HUES64 (cell line): ENCODE measurements at regions not wholly inside any gene's neighbourhood (a gene's known extent, or its start where the extent isn't known, plus 50 kb on each side); places are given as distances from the start of the nearest gene placed in this dataset.

Experiments
- H3K27ac ChIP-seq: 2 replicates; pipeline ENCODE4 v1.7.0; 2013; ENCODE audit warnings: low read depth, low read length, inconsistent platforms
- H3K27me3 ChIP-seq: 2 replicates; pipeline ENCODE4 v1.6.1; 2013; ENCODE audit warnings: mild to moderate bottlenecking, low read length; ENCODE audit not compliant: insufficient read depth
- H3K36me3 ChIP-seq: 2 replicates; pipeline ENCODE4 v1.6.1; 2013; ENCODE audit warnings: mild to moderate bottlenecking, low read length; ENCODE audit not compliant: insufficient read depth
- H3K4me1 ChIP-seq: 2 replicates; pipeline ENCODE4 v1.6.1; 2013; ENCODE audit warnings: mild to moderate bottlenecking, low read length, moderate library complexity; ENCODE audit not compliant: insufficient read depth
- H3K4me3 ChIP-seq: 2 replicates; pipeline ENCODE4 v1.5.1; 2013; ENCODE audit warnings: mild to moderate bottlenecking, low read length, moderate library complexity
- H3K9ac ChIP-seq: 2 replicates; pipeline ENCODE4 v1.6.1; 2013; ENCODE audit warnings: mild to moderate bottlenecking, low read depth, low read length
- H3K9me3 ChIP-seq: 2 replicates; pipeline ENCODE4 v1.6.1; 2013; ENCODE audit warnings: low read depth, low read length; ENCODE audit not compliant: insufficient read depth
- WGBS: fragments of 150-250, 120-280 bp; methylation state at CpG from one replicate; pipeline ENCODE4 v1.1.7; 2013; ENCODE audit warnings: missing lambda C conversion rate; 5-methylcytosine and 5-hydroxymethylcytosine counted together

GRCh38 chr4:123996718-123997510, 600.3 kb downstream of the SPRY1 start:
- Histone ChIP-seq H3K9me3 (peaks cover 9% of the 10 kb centered on the region; the same call in 1 of the 2 replicates), H3K36me3 (no peaks in the 10 kb centered on the region), H3K27ac (no peak overlapping the region), H3K9ac (no peak overlapping the region), H3K4me3 (no peak overlapping the region), H3K27me3 (no peaks in the 10 kb centered on the region), H3K4me1 (peaks cover 9% of the 10 kb centered on the region; the same call in 1 of the 2 replicates)
- 80% methylated on average over 2 of the region's 3 CpGs for WGBS

GRCh38 chr4:123997776-123998449, 601.3 kb downstream of the SPRY1 start:
- Histone ChIP-seq H3K4me1 (peaks cover 9% of the 10 kb centered on the region; the same call in 1 of the 2 replicates), H3K9me3 (no peaks in the 10 kb centered on the region), H3K9ac (no peak overlapping the region), H3K4me3 (no peak overlapping the region), H3K36me3 (no peaks in the 10 kb centered on the region), H3K27ac (no peak overlapping the region), H3K27me3 (no peaks in the 10 kb centered on the region)
- 100% methylated on average over 1 of the region's 1 CpG for WGBS

- no CpG with 5 or more reads among the region's 2 CpGs for whole genome bisulfite sequencing
- Histone ChIP-seq H3K27ac (no peak overlapping the region), H3K36me3 (no peaks in the 10 kb centered on the region)
These were observed 603.6 kb downstream of the SPRY1 start for GRCh38 chr4:124000233-124000632.

GRCh38 chr4:124015766-124016165, 619.2 kb downstream of the SPRY1 start:
- Histone ChIP-seq H3K4me1 (no peaks in the 10 kb centered on the region), H3K36me3 (no peaks in the 10 kb centered on the region), H3K9me3 (no peaks in the 10 kb centered on the region), H3K27ac (no peak overlapping the region), H3K9ac (no peak overlapping the region), H3K4me3 (no peak overlapping the region), H3K27me3 (no peaks in the 10 kb centered on the region)
- 0% methylated on average over 1 of the region's 1 CpG for WGBS

More at GRCh38 chr4:124000233-124000632, 603.6 kb downstream of the SPRY1 start:
- H3K4me1 ChIP-seq = peaks cover 9% of the 10 kb centered on the region; the same call in 1 of the 2 replicates
- H3K4me3 ChIP-seq = no peak overlapping the region
- H3K9me3 ChIP-seq = no peaks in the 10 kb centered on the region
- H3K9ac ChIP-seq = no peak overlapping the region
- no peaks in the 10 kb centered on the region for H3K27me3 ChIP-seq

- Histone ChIP-seq H3K4me1 (no peaks in the 10 kb centered on the region), H3K27me3 (no peaks in the 10 kb centered on the region), H3K36me3 (no peaks in the 10 kb centered on the region), H3K9ac (no peak overlapping the region), H3K27ac (no peak overlapping the region), H3K4me3 (no peak overlapping the region), H3K9me3 (no peaks in the 10 kb centered on the region)
- 95% methylated on average over 8 of the region's 8 CpGs for WGBS
These were observed 620.7 kb downstream of the SPRY1 start for GRCh38 chr4:124017185-124017785.

GRCh38 chr4:124018383-124019317, 622.1 kb downstream of the SPRY1 start:
- H3K27me3 ChIP-seq = no peaks in the 10 kb centered on the region
- H3K36me3 ChIP-seq = no peaks in the 10 kb centered on the region
- no peak overlapping the region for H3K4me3 ChIP-seq
- H3K4me1 ChIP-seq = no peaks in the 10 kb centered on the region
- no peak overlapping the region for H3K27ac ChIP-seq
- WGBS = 89% methylated on average over 7 of the region's 7 CpGs
- H3K9me3 ChIP-seq = no peaks in the 10 kb centered on the region
- no peak overlapping the region for H3K9ac ChIP-seq

GRCh38 chr4:124019749-124020549, 623.4 kb downstream of the SPRY1 start:
- 92% methylated on average over 4 of the region's 4 CpGs for WGBS
- Histone ChIP-seq H3K36me3 (no peaks in the 10 kb centered on the region), H3K9me3 (no peaks in the 10 kb centered on the region), H3K9ac (no peak overlapping the region), H3K27ac (no peak overlapping the region), H3K4me3 (no peak overlapping the region), H3K27me3 (no peaks in the 10 kb centered on the region), H3K4me1 (no peaks in the 10 kb centered on the region)

- Histone ChIP-seq H3K9me3 (no peaks in the 10 kb centered on the region), H3K36me3 (no peaks in the 10 kb centered on the region), H3K4me1 (no peaks in the 10 kb centered on the region), H3K27me3 (no peaks in the 10 kb centered on the region), H3K4me3 (no peak overlapping the region), H3K27ac (no peak overlapping the region), H3K9ac (no peak overlapping the region)
- WGBS = 60% methylated on average over 3 of the region's 3 CpGs
These were observed 628.4 kb downstream of the SPRY1 start for GRCh38 chr4:124025000-124025399.

- H3K27me3 ChIP-seq = no peaks in the 10 kb centered on the region
- H3K36me3 ChIP-seq = no peaks in the 10 kb centered on the region
- H3K9me3 ChIP-seq = no peaks in the 10 kb centered on the region
- 94% methylated on average over 7 of the region's 9 CpGs for WGBS
- H3K4me1 ChIP-seq = no peaks in the 10 kb centered on the region
- H3K27ac ChIP-seq = no peak overlapping the region
- no peak overlapping the region for H3K9ac ChIP-seq
- no peak overlapping the region for H3K4me3 ChIP-seq
These were observed 628.8 kb downstream of the SPRY1 start for GRCh38 chr4:124025428-124025827.

- H3K27me3 ChIP-seq = no peaks in the 10 kb centered on the region
These were observed 631.6 kb downstream of the SPRY1 start for GRCh38 chr4:124028182-124028581.

More at GRCh38 chr4:124028182-124028581, 631.6 kb downstream of the SPRY1 start:
- no peaks in the 10 kb centered on the region for H3K9me3 ChIP-seq
- no peak overlapping the region for H3K9ac ChIP-seq
- 90% methylated on average over 4 of the region's 4 CpGs for WGBS
- no peaks in the 10 kb centered on the region for H3K36me3 ChIP-seq
- H3K4me1 ChIP-seq = no peaks in the 10 kb centered on the region
- H3K4me3 ChIP-seq = no peak overlapping the region
- H3K27ac ChIP-seq = no peak overlapping the region
